LoVo (cell line): ENCODE measurements at regions not wholly inside any gene's neighbourhood (a gene's known extent, or its start where the extent isn't known, plus 50 kb on each side); places are given as distances from the start of the nearest gene placed in this dataset.
"Not testable (repeated sequence)": the region's sequence is repeated elsewhere in the genome, so short reads cannot be mapped to it uniquely, and the experiment has no call there.

ENCODE experiments used
- DNase-seq: peaks from one replicate; pipeline ENCODE4 v3.0.0-alpha.2; 2016; ENCODE audit warnings: low spot score

GRCh38 chr12:126282691-126283090 is 1217.5 kb downstream of the AACS start:
- DNase-seq, result no peak

DNA sequence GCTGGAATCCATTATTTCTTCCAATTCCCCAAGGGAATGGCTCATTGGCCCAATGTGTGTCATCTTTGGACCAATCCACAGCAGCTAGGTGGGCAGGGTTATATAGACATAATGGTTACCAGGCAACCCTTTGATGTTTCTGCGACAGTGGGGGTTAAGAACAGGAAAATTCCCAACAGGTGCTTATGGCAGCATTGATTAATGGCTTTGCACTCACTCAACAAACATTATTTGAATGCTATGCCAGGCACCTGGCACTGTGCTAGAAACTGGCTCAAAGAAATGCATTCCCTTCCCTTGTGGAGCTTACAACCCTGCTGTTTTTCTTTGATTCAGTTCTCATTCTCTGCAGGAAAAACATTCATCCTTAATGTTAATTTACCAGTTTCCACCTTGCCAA is 1221.0 kb downstream of the AACS start:
- DNase-seq, result no peak

DNA sequence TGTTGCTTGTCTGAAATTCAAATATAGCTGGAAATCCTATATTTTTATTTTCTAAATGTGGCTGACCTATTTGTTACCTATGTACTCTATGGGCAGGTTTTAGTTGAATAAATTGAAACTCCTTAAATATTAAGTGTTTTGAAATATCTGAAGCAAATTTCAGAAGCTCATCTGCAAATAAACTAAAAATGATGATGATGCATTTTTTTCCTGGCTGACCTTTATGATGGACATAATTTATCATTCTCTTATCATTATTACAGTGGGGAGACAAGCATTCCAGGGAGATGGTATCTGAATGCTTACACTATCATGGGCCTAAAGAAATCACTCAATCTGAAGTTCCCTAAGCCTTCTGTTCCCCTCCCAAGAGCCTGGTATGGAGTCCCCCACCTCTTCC is 1225.2 kb downstream of the AACS start:
- DNase-seq, result no peak

DNA sequence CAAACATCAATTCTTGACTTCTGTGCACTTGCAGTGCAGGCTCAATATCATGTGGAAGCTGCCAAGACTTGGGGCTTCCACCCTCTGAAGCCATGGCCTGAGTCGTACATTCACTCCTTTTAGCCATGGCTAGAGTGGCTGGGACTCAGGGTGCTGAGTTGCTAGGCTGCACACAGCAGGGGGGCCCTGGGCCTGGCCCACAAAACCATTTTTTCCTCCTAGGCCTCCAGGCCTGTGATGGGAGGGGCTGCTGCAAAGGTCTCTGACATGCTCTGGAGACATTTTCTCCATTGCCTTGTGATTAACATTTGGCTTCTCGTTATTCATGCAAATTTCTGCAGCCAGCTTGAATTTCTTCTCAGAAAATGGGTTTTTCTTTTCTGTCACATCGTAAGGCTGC is 1226.8 kb downstream of the AACS start:
- not testable (repeated sequence) for DNase-seq

- DNase-seq, result no peak
Measured at GRCh38 chr12:126295652-126296051, 1230.4 kb downstream of the AACS start.

GRCh38 chr12:126309278-126309677 is 1244.0 kb downstream of the AACS start:
- no peak for DNase-seq

DNA sequence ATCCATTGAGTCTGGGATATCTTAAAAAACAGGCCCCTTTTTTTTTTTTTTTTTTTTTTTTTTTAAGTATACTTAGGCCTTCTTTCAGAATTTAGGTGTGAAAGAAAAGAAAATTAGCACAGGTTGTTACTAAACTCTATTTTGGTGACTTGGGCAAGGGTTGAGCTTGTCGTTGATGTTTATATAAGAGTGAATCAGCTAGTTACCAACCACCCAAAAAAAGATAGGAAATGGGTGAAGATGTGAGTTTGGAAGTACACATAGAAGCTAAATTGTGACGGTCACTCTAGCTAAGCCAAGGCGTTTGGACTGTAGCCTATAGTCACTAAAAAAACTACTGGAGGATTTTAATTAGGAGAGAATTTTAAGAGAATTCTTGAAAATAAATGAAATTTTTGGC is 1247.2 kb downstream of the AACS start:
- DNase-seq, result no peak

- no peak for DNase-seq
Measured at GRCh38 chr12:126316411-126316810, 1251.2 kb downstream of the AACS start.

DNA sequence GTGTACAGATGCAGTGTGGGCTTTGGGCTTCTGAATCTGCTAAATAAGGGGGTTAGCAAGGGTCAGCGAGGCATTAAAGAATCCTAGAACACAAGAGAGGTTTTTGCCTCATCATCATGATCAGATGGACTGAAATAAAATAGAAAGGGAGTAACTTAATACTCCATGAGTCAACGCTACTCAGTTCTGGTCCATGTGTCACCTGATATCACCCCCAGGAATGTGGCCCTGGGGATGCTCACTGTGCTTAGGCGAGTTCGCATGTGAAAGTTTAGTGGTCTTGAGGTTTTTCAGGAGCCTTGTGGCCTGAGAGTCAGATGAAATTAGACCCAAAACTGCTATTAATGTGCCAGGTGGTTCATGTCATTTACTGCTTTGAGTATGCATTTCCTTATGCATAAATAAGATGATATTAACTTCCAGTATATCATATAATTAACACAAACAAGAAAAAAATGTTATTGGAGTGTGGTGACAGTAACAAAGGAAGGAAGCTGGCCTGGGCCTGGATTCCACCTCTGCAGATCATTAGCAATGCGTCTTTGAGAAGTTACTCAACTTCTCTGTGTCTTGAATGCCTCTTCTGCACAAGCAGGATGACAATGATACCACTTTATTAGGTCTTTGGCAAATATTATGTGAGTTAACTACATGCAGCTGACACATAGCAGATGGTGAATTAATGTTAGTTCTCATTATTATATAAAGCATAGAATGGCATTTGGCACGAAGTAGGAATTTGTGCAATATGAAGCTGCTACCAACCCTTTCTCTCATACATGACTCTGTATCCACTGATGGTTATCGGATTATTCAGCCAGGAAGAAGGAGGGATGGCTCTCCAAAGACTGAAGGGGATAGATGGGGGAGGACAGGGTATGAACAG is 1272.6 kb downstream of the AACS start:
- no peak for DNase-seq

DNA sequence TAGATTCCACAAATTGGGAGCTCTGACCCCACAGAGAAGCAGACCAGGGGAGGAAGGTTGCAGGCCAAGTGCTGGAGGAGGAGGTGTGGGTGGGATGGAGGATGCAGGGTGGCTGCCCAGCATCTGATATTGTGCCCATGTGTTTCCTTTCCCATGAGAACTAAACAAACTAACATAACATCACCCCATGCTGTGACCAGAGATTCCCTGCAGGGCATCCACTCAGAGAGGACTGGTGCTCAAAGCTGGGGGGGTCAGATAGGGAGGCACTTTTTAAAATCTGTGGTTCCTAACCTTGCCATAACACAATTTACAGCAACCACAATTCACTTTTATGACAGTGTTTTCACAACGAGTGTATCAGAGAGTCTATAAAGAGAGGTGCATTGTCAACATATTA is 1277.6 kb downstream of the AACS start:
- DNase-seq, result no peak

DNA sequence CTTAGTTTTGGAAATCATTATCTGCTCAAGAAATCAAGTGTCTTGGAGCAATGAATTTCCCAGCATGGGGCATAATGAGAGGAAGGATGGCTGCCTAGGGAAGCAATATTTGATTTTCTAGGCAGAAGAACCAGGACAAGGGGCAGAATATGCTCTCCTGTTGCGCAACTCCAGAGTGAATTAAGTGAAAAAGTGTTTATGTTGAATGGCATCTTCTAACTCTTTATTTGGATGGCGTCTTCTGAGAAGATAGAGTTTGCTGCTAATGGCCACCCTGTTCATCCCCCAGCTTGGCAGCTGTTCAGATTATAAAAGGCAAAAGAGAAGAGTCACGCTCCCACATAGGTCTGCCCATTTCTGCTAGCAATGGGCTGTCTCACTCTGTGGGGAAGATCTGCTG is 1278.1 kb downstream of the AACS start:
- DNase-seq, result no peak

DNA sequence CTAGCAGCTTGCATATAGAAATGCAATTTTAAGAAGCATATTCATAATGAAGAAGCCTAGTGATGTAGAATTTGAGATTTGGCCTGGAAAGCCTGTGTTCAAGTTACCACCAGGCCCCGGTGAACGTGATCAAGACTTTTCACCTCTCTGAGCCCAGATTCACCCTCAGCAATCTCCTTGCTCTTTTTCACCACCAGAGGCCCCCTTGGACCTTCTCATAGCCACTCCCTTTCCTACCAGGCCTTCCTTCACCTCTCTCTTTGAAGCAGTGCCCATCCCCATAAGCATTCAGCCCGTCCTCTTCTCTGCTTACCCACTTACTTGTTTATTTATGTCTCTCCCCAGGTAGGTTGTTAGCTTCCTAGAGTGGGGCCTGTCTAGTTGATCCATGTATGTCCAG is 1280.9 kb downstream of the AACS start:
- DNase-seq, result no peak

DNA sequence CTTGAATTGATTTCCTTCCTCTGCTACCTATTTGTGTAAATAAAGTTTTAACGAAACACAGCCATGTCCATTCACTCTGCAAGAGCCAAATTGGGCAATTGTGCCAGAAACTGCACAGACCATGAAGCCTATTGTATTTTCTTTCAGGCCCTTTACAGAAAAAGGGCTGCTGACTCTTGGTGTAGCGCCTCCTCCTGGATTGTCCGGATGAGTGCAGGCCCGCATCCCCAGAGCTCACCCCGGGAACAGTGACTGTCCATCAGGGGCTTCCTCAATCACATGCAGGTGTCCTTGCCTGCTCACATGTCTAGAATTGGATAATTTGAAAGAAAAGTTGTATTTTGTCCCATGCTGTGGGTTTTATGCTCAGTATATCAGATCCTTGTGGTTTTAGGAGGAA is 1282.2 kb downstream of the AACS start:
- DNase-seq, result no peak

GRCh38 chr12:126349383-126349782 is 1284.1 kb downstream of the AACS start:
- no peak for DNase-seq

DNA sequence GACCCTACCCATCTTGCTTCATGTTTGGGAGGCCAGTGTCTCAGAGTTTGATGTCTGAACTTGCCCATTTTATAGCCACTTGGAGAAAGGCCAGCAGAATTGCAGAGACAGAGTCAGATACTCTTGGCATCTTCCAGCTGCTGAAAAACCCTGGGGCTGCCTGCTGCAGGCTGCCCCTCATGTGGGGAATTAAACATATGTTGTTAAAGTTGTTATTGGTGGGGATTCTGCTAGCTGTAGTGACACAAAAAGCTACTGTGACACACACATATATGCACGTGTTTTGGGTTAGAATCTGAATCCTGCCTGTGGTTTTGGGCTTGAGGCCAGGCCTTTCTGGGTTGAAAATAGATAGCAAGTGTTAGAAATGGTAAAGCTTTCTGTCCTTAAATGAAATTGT is 1288.4 kb downstream of the AACS start:
- no peak for DNase-seq

- DNase-seq, result no peak
Measured at GRCh38 chr12:126354633-126355032, 1289.4 kb downstream of the AACS start.

DNA sequence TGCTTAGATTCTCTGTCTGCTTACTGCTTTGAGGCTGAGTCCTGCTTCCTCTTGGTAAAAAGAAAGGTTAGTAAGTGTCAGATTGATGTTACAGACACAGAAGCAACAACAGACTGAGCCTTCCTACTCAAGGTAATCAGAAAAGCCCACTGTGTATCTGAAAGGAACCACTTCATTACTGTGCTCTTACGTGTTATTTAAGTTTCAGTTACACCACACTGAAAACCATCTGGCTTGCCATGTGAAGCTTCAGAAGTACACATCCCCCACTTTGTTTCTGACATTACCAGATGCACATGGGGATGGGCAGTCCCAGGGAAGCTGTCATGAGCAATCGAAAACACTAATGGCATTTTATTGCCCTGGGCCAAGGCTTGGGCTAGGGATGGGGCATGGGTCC is 1290.1 kb downstream of the AACS start:
- DNase-seq, result no peak

GRCh38 chr12:126358806-126359205 is 1293.6 kb downstream of the AACS start:
- DNase-seq, result no peak

- no peak for DNase-seq
Measured at GRCh38 chr12:126359216-126359615, 1294.0 kb downstream of the AACS start.

DNA sequence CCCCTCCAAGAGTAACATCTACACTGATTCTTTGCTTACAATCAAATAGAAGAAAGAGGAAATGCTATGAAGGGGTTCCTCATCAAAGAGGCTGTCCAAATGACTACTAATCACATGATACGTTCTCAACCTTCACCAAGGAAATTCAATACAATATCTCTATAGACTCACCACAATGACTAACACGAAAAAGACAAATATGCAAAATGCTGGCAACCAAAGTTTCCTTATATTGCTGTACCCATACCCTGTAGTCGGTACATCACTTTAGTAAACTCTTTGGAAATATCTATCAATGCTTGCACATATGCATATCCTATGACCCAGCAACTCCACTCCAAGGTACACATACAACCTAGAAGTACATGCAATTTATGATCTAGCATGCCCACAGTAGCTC is 1296.6 kb downstream of the AACS start:
- no peak for DNase-seq

- DNase-seq, result no peak
Measured at GRCh38 chr12:126362493-126362892, 1297.3 kb downstream of the AACS start.

- DNase-seq, result no peak
Measured at GRCh38 chr12:126362964-126363363, 1297.7 kb downstream of the AACS start.

DNA sequence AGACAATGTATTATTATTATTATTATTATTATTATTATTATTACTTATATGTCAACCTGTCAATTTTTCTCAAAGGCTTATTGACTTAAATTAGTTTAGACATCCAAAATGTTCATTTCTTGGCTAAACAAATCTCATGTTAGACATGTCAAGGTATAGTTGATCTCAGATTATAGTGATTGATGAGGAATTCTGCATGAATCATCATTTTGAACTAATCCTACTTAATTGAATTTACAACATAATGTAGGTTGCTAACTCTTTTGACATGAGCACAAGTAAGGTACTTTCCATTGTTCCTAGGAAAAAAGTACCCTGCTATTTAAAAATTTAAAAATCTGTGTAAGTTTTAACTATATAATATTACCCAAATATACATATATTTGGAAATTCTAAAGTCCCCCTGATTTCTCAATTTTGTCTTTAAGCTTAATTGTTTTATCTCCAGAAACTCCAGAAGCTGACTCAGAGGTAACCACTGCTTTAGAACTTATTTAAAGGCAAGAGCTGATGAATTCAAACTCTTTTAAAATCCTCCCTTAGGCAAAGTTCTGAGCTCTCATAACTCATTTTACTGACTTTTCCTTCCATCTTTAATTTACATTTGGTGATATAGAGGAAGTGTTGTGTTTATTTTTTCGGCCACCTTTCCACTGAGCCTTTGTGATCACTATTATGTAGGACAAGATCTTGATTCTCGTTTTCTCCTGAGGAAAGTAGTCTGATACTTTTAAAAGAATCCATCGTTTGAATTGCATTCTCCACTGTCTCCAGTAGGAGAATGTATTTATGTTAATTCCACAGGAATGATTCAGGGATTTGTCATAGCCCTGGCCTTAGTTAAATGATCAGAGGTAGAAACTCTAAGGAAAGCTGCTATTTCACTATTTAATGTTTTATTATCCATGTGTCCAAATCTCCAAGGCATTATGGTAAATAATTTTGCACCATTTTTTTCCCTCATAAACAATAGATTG is 1304.5 kb downstream of the AACS start:
- DNase-seq, result no peak
